RWPE1 (cell line): ENCODE measurements at regions not wholly inside any gene's neighbourhood (a gene's known extent, or its start where the extent isn't known, plus 50 kb on each side); places are given as distances from the start of the nearest gene placed in this dataset.

Experiments used
- CTCF ChIA-PET: fragments of 350-600 bp; sonication (Branson Sonifier 250); formaldehyde crosslinking; extraction: SDS; loops from one replicate; lab custom pipeline; 2021; lab: Yijun Ruan, JAX
- POLR2A ChIA-PET: fragments of 400-600 bp; formaldehyde crosslinking; extraction: SDS; loops from one replicate; lab custom pipeline; 2020; ENCODE audit warnings: antibody characterized with exemption; ENCODE audit not compliant: low non-redundant PET; lab: Yijun Ruan, JAX
- DNase-seq: peaks from one replicate; pipeline ENCODE4 v3.0.0; 2012; ENCODE audit warnings: low spot score
- H3K27ac ChIP-seq: fragments of 450-650 bp; 2 replicates; pipeline ENCODE4 v1.5.1; 2017
- CTCF ChIP-seq: fragments of 450-650 bp; conservative IDR thresholded peaks from 2 replicates; pipeline ENCODE4 v1.5.1; 2017; ENCODE audit warnings: low read depth, mild to moderate bottlenecking

- CTCF ChIA-PET, result no interaction called here
- no peak for DNase-seq
- POLR2A ChIA-PET, result no interaction called here
- TF ChIP-seq CTCF, result no peak
- no peak overlapping the region for H3K27ac ChIP-seq
These were observed 94.3 kb upstream of the LDB2 start for GRCh38 chr4:16992566-16993225.

- POLR2A ChIA-PET, result no interaction called here
- CTCF ChIA-PET, result no interaction called here
- DNase-seq, result no peak
- TF ChIP-seq CTCF, result no peak
- no peak overlapping the region for H3K27ac ChIP-seq
These were observed 93.0 kb upstream of the LDB2 start for GRCh38 chr4:16991450-16991849.

GRCh38 chr4:16989371-16989770, 90.9 kb upstream of the LDB2 start:
- CTCF ChIA-PET, result no interaction called here
- POLR2A ChIA-PET, result no interaction called here
- no peak overlapping the region for H3K27ac ChIP-seq
- DNase-seq, result no peak
- no peak for TF ChIP-seq CTCF

GRCh38 chr4:16988814-16989213, 90.4 kb upstream of the LDB2 start:
- ChIA-PET POLR2A (no interaction called here), CTCF (no interaction called here)
- DNase-seq, result no peak
- H3K27ac ChIP-seq, result no peak overlapping the region
- TF ChIP-seq CTCF, result no peak

GRCh38 chr4:16977081-16977480, 78.6 kb upstream of the LDB2 start:
- TF ChIP-seq CTCF, result no peak
- DNase-seq, result no peak
- POLR2A ChIA-PET, result no interaction called here
- H3K27ac ChIP-seq, result no peak overlapping the region
- CTCF ChIA-PET, result no interaction called here

- CTCF ChIA-PET, result no interaction called here
- POLR2A ChIA-PET, result no interaction called here
- no peak for TF ChIP-seq CTCF
- no peak for DNase-seq
- no peak overlapping the region for H3K27ac ChIP-seq
These were observed 71.3 kb upstream of the LDB2 start for GRCh38 chr4:16969696-16970135.
